C4-2B (cell line): ENCODE measurements at regions not wholly inside any gene's neighbourhood (a gene's known extent, or its start where the extent isn't known, plus 50 kb on each side); places are given as distances from the start of the nearest gene placed in this dataset.

Source experiments
- ZFX ChIP-seq: fragments of 450-650 bp; IDR thresholded peaks from 2 replicates; pipeline ENCODE4 v1.6.1; 2017
- TF ChIP-seq, protein P1 (sequence below): fragments of 450-650 bp; conservative IDR thresholded peaks from 2 replicates; pipeline ENCODE4 v1.5.1; 2017; ENCODE audit warnings: mild to moderate bottlenecking

DNA sequence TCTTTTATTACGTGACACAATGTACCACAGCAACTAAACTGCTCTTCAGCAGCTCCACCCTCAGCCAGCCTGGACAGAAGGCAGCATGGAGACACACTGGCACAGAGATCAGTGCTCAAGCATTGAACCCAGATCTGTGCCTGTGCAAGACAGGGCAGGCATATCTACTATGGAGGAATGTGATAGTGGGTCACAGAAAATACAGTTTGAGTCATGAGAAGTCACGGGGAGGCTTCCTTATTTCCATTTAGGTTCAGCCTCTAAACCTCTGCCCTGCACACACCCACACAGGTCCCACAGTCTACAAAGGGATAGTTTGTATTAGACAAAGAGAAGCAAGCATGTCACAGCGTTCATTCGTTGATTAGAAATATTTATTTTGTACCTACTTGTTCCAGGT is 187.4 kb upstream of the AGR3 start:
- TF ChIP-seq, protein P1, sequence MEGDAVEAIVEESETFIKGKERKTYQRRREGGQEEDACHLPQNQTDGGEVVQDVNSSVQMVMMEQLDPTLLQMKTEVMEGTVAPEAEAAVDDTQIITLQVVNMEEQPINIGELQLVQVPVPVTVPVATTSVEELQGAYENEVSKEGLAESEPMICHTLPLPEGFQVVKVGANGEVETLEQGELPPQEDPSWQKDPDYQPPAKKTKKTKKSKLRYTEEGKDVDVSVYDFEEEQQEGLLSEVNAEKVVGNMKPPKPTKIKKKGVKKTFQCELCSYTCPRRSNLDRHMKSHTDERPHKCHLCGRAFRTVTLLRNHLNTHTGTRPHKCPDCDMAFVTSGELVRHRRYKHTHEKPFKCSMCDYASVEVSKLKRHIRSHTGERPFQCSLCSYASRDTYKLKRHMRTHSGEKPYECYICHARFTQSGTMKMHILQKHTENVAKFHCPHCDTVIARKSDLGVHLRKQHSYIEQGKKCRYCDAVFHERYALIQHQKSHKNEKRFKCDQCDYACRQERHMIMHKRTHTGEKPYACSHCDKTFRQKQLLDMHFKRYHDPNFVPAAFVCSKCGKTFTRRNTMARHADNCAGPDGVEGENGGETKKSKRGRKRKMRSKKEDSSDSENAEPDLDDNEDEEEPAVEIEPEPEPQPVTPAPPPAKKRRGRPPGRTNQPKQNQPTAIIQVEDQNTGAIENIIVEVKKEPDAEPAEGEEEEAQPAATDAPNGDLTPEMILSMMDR, result no peak
- no peak for TF ChIP-seq ZFX
